ENCODE measurements at regions not wholly inside any gene's neighbourhood (a gene's known extent, or its start where the extent isn't known, plus 50 kb on each side); places are given as distances from the start of the nearest gene placed in this dataset.
"Not testable (repeated sequence)": the region's sequence is repeated elsewhere in the genome, so short reads cannot be mapped to it uniquely, and the experiment has no call there.

DNA sequence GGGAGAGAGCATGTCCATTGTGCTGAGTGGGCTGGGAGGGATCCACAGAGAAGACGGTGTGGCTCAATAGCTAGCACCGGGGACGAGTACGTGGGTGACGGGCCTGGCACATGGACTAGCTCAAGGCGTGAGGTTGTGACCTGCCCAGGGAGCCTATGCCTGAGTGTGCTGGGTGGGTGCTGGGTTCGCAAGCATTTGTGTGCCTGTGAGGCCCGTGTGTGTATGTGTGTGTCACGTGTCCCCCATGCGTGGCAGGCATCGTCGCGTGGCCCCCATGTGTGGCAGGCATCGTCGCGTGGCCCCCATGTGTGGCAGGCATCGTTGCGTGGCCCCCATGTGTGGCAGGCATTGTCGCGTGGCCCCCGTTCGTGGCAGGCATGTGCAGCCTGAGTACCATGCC is 109.2 kb downstream of the TMEM121 start:
- ChIA-PET POLR2A (no interaction called here), CTCF (no interaction called here)
- TF ChIP-seq EZH2 (IDR thresholded peaks at IDR 0.05; ENCODE audit: borderline replicate concordance, insufficient read depth, low read depth, low read length, poor library complexity, severe bottlenecking) (no peak), CTCF (IDR thresholded peaks at IDR 0.05) (no peak)
- H2AFZ ChIP-seq (ENCODE audit: insufficient read depth, low read depth, low read length, poor library complexity, severe bottlenecking) = no peak overlapping the region
- no peaks in the 10 kb centered on the region for H3K27me3 Mint-ChIP-seq
- intact Hi-C loops (cut with micrococcal nuclease) = no loop called here
- H3K4me1 Mint-ChIP-seq = peaks cover 18% of the 10 kb centered on the region
- WGBS (ENCODE audit: insufficient coverage) = 98% methylated on average over 16 of the region's 22 CpGs
- H3K27me3 ChIP-seq (replicated peaks in 1 of 4; ENCODE audit: control extremely low read depth in 1 of 4, control insufficient read depth in 3 of 4, insufficient read depth in 4 of 4, low read length in 3 of 4) = no peaks in the 10 kb centered on the region
- H3K79me2 ChIP-seq (ENCODE audit: control insufficient read depth, insufficient read depth, low read length) = no peaks in the 10 kb centered on the region
- no peak overlapping the region for H3K27ac Mint-ChIP-seq
- ATAC-seq (ENCODE audit: low read depth) (no peak), DNase-seq (no peak)
- H3K9ac ChIP-seq (ENCODE audit: low read length) = no peak overlapping the region
- H3K27ac ChIP-seq (ENCODE audit: low read length in 2 of 2) = no peak overlapping the region
- H3K4me1 ChIP-seq (ENCODE audit: control insufficient read depth in 2 of 2, insufficient read depth in 2 of 2, low read length in 2 of 2) = peaks cover 0 to 1% of the 10 kb centered on the region in 2 donors
- peaks cover 3% of the 10 kb centered on the region for H3K9me3 Mint-ChIP-seq (ENCODE audit: insufficient read depth)
- H3K4me3 Mint-ChIP-seq = no peak overlapping the region
- H3K4me3 ChIP-seq (ENCODE audit: control extremely low read depth in 1 of 5, extremely low read depth in 1 of 5, insufficient read depth in 1 of 5, low read depth in 2 of 5, low read length in 4 of 5) = no peak overlapping the region
- peaks cover 0 to 3% of the 10 kb centered on the region in 2 experiments for H3K36me3 ChIP-seq (replicated peaks in 1 of 2; ENCODE audit: control extremely low read depth in 1 of 2, control insufficient read depth in 1 of 2, extremely low read depth in 1 of 2, insufficient read depth in 2 of 2, low read length in 1 of 2)
- no peaks in the 10 kb centered on the region for H4K20me1 ChIP-seq (ENCODE audit: control insufficient read depth, insufficient read depth, low read length, poor library complexity, severe bottlenecking)
- H3K4me2 ChIP-seq (replicated peaks; ENCODE audit: low read depth, low read length, poor library complexity, severe bottlenecking) = no peak overlapping the region
- H3K9me3 ChIP-seq (ENCODE audit: control extremely low read depth in 1 of 3, control insufficient read depth in 2 of 3, insufficient read depth in 1 of 3, low read length in 2 of 3) = peaks cover 1 to 10% (median 9%) of the 10 kb centered on the region in 3 donors

DNA sequence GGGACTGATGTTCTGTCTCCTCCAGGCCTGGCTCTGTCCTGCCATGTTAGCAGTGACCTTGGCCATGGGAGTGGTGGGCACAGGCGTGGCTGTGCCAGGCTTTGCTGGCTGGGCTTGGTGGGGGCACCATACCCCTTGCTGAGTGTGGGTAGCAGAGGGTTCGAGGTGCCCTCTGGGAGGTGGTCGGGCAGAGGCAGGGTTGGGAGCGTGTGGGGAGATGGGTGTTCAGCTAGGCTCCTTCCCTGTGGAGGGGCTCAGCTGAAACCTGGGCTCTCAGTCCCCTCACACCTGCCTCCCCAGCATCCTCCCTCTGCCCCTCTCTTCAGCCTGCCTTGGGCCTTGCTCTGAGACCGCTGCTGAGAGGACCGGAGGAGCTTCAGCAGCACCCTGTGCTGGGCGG is 109.6 kb downstream of the TMEM121 start:
- H2AFZ ChIP-seq (ENCODE audit: insufficient read depth, low read depth, low read length, poor library complexity, severe bottlenecking); H3K4me3 Mint-ChIP-seq; H3K27me3 ChIP-seq (replicated peaks in 1 of 4; ENCODE audit: control extremely low read depth in 1 of 4, control insufficient read depth in 3 of 4, insufficient read depth in 4 of 4, low read length in 3 of 4); intact Hi-C loops (cut with micrococcal nuclease); H3K36me3 ChIP-seq (replicated peaks in 1 of 2; ENCODE audit: control extremely low read depth in 1 of 2, control insufficient read depth in 1 of 2, extremely low read depth in 1 of 2, insufficient read depth in 2 of 2, low read length in 1 of 2); ATAC-seq (ENCODE audit: low read depth); CTCF ChIA-PET; H3K4me1 ChIP-seq (ENCODE audit: control insufficient read depth in 2 of 2, insufficient read depth in 2 of 2, low read length in 2 of 2); H3K9ac ChIP-seq (ENCODE audit: low read length); H3K27me3 Mint-ChIP-seq; H3K27ac ChIP-seq (ENCODE audit: low read length in 2 of 2); H3K79me2 ChIP-seq (ENCODE audit: control insufficient read depth, insufficient read depth, low read length); H4K20me1 ChIP-seq (ENCODE audit: control insufficient read depth, insufficient read depth, low read length, poor library complexity, severe bottlenecking); DNase-seq; POLR2A ChIA-PET; H3K27ac Mint-ChIP-seq; H3K4me3 ChIP-seq (ENCODE audit: control extremely low read depth in 1 of 5, extremely low read depth in 1 of 5, insufficient read depth in 1 of 5, low read depth in 2 of 5, low read length in 4 of 5); H3K4me2 ChIP-seq (replicated peaks; ENCODE audit: low read depth, low read length, poor library complexity, severe bottlenecking); H3K9me3 Mint-ChIP-seq (ENCODE audit: insufficient read depth): not testable (repeated sequence)
- peaks cover 17% of the 10 kb centered on the region for H3K4me1 Mint-ChIP-seq
- WGBS (ENCODE audit: insufficient coverage) = no CpG with 5 or more reads among the region's 7 CpGs
- H3K9me3 ChIP-seq (ENCODE audit: control extremely low read depth in 1 of 3, control insufficient read depth in 2 of 3, insufficient read depth in 1 of 3, low read length in 2 of 3) = peaks cover 1 to 10% (median 9%) of the 10 kb centered on the region in 3 donors
